ENCODE measurements at regions not wholly inside any gene's neighbourhood (a gene's known extent, or its start where the extent isn't known, plus 50 kb on each side); places are given as distances from the start of the nearest gene placed in this dataset.

DNA sequence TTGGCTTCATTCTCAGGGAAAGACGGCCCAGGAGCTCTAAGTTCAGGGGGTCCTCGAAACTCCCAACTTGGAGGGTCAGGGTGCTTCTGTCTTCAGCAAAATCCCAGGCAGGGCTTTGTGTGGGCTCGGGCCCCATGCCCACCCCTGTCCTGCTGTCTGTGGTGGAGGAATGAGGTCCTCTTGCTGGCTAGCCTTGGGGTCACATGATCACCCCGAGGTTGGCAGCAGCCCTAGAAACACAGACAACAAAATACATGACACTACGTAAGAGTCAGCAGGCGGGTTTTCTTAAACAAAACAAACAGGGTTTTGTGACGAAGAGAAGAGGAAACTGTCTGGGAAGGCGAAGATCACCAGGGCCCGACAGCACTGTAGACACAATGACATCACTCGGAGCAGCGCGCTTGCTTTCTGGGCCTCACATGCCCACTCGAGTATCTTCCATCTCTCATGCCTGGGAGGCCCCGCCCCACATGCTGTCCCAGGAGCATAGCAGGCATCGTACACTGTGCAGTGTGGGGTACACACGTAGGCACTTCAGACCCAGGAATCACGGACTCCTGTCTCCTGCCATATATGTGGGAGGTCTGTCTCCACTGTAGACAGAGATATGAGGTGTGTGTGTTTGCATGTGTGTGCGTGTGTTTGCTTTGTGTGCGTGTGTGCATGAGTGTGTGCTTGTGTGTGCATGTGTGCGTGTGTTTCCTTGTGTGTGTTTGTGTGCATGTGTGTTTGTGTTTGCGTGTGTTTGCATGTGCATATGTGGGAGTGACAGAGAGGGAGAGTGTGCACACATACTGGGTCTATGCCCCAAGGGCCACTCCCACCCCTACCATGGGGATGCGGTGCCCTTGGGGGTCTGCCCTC is 94.7 kb downstream of the SIK1 start:
- DNase-seq, result no peak

GRCh38 chr21:43331111-43331961 is 95.6 kb downstream of the SIK1 start:
- no peak for DNase-seq

- no peak for DNase-seq
Measured at GRCh38 chr21:43330306-43330881, 96.5 kb downstream of the SIK1 start.

DNA sequence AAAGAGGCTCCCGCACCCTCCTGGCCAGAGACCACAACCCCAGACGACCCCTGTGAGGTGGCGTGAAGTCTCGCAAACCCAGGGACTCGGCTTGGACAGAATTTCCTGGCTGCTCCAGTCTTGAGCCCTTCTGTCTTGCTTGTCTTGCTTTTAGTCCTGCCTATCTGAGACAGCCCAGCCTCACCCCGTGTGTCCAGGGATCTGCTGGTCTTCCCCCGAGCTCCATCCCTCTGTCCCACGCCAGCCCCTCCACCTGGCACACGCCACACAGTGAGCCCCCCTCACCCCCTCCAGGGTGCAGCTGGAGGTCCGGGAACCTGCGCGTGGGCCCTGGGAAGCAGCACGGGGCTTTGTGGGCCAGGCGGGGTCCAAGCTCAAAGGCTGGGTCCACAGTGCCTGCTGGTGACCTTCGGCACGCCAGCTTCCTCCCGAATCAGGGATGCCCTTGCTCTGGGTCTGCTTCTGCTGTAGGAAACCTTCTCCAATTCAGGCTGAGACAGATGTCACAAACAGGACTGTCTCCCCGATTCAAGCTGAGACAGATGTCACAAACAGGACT is 97.1 kb downstream of the SIK1 start:
- no peak for DNase-seq

DNA sequence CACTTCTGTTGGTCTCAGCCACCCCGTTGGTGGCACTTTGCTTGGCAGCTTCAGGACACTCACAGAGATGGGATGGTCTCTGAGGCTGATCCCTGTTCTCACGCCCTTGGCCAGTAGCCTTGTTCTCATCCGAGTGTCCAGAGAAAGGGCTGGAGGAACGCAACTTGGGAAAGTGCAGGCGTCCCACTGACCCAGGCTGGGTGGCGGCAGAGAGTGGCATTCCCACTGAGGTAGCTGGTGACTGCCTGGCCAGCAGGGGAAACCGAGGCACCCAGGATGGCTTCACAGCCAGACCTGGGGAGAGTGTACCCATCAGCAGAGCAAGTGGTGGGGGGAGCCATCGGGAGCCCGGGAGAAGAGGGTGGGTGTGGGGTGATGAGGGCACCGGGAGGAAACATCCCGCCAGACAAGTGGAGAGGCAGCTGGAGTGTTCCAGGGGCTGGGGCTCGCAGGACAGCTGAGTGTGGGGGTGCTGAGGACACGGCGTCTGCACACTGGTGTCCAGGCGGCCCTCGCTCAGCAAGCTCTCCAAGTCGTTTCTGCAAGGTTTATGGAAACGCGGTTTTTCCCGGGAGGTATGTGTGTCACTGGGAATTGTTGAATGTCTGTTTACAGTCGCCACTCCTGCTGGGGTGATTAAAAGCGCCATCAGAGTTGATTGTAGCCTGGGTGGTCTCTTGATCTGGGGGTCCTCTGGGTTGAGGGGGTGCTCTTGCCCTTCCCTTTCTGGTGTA is 97.8 kb downstream of the SIK1 start:
- no peak for DNase-seq

- no peak for DNase-seq
Measured at GRCh38 chr21:43328185-43328957, 98.6 kb downstream of the SIK1 start.

DNA sequence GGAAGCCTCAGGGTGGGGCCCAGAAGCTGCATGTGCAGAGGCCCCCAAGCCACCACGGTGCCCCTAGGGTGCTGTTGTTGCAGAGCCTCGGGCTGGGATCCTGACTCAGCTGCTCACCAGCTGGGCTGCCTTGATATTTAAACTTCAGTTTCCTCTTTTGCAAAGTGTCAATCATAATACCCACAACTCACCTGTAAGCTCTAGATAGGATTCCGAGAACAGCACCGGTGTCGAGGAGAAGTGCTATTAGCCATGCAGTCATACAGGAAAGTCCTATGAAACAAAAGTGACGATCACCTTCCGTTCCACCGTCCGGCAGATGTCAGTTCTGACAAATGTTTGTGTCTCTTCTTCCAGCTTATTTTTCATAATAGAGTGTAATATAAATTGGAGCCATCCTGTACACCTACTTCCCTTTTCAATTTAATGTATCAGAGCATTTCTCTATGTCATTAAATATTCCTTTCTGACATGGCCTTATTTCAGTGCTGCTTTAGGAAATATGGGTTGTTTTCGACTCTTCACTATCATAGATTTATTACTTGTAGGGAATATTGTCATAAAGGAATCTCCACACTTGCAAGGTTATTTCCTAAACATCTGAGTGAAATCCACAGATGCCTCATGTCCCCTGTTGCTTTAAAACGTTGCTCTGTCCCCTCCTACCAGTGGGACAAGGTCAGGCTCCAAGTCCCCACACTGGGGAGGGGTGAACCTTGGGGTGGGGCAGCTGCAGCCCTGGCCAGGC is 100.8 kb downstream of the SIK1 start:
- no peak for DNase-seq

DNA sequence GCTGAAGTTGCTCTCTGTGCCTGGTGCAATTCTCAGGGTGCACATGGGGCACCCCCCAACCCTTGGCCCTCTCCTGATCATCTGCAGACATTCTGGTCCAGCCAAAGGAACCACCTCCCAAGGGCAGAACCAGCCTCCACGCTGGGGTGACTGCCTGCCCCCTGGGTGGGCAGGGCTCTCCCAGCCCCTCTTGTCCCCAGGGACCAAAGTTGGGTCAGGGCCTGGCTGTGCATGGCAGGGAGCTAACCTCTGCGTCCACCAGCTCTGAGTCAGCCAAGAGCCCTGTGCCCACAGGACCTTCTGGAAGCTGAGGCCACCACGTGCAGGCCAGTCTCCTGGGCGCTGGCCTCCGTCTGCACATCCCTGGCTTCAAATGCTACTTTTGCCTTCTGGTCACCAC is 101.9 kb downstream of the SIK1 start:
- no peak for DNase-seq

GRCh38 chr21:43324596-43324995 is 102.3 kb downstream of the SIK1 start:
- no peak for DNase-seq

DNA sequence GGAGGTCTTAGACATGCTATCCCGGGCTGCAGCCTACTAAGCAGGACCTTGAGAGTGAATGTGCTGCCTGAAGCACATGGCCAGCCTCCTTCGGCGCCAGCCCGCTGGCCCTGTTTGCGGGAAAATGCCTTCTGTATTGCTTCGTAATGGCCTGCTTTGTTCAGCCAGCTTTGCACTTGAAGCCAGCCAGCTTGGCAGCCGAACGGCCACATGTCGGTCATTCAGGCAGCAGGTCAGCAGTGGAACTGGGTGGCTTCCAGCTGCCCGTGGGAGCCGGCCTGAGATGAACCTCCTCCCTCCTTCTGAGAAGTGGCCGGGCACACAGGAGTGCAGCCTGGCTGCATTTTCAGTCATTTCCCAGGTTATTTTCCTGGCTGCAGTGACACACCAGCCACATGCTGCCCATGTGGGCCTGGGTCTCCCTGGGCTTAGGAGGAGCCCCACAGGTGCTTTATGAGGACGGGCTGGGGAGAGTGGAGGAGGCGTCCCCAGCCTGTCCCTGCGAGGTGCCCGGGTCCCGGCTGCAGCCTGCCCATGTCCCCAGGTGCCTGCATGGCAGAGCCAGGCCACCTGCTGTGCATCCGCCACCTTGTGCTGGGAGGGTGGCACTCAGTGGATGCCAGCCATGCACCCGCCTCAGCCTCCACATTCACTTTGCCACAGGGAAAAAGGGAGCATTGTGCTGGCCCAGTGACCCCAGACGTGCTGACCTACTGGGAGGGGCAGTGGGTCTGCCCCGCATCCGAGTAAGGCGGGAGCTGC is 103.5 kb downstream of the SIK1 start:
- DNase-seq, result no peak

DNA sequence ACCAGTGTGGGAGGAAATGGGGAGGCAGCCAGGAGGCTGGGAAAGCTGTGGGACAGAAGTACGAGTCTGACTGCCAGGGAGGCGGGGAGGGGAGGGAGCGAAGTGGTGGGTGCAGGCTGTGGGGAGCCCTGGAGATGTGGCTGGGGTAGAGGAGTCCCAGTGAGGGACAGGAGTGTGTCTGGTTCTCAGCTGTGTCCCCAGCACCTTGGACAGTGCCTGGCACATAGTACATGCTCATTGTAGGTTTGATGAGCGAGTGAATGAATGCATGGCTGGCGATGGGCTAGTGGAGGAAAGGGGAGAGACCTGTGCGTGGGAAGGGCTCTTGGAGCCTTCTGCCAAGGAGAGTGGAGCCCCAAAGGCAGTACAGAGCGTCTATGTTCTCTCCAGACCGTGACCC is 104.1 kb downstream of the SIK1 start:
- DNase-seq, result no peak

- no peak for DNase-seq
Measured at GRCh38 chr21:43322311-43322710, 104.6 kb downstream of the SIK1 start.

DNA sequence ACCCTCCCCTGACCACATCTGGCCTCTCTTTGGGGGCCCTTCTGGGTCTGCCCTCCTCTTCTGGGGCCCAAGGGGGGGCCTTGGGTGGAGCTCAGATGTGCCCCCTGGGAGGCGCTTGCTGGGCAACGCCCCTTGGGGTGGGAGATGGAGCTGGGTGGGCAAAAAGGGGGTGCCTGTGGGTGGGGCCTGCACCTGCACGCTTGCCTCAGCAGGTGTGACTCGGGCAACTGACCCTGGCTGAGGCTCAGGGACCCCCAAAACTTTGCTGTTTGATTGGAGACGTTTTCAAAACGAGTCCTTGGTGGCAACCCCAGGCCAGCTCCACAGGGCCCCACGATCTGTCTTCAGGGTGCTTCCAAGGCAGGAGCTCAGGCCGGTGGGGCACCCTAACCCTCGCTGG is 105.3 kb downstream of the SIK1 start:
- no peak for DNase-seq

DNA sequence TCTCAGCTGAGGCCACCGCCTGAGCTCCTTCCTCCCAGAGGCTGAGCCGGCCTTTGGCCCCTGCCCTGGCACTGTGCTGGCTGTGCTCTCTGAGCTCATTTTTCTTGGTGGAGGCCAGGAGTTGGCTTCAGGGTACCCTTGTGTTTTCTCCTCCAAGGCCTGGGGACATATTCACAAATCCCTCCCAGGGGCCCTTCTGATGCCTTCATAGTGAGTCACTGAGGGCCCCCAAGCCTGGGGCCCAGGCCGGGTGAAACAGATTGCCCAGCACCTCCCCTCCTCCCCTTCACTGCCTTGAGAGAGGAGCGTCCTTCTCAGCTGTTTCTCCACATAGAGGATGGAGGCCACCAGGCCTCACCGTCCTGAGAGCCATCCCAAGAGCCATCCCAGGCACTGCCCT is 105.8 kb downstream of the SIK1 start:
- DNase-seq, result no peak

GRCh38 chr21:43320526-43320925 is 106.4 kb downstream of the SIK1 start:
- DNase-seq, result no peak

DNA sequence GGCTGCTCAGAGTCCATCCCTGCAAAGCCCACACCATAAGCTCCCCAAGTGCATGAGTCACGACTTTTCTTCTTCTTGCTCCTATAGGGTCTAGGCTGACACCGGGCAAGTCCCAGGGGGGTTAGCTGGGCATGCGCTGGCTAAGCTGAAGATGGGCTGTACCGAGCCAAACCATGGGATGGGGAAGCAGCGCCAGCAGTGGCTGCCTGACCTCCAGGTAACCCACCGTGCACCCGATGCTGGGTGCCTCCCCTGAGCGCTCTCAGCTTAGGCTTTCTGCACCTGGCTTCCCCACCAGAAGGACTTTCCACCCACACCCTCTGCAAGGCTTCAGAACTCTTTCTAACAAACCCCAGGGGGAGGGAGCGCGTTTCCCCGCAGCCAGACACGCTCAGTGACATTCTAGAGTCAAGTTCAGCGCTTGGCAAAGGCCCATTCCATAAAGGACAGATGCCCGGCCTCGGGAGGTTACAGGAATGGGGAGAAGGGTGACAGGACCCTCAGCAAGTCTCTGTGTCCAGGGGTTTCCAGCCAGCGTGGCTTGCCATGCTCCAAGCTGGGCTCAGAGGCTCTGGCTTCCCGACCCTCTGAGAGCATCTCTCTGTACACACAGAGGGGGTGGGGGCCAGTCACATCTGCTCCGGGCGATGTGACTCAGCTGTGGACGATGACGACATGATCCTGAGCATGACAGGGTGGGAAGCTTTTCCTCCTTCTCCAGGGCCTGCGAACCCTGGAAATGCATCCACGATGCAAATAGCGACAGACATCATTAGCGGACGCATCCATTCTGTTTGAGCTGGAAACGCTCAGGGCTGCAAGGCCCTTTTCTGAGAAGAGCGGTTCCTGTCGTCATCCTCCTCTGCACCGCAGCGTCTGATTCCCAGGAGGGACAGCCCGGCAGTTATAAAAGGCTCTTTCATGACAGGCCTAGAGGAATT is 107.8 kb downstream of the SIK1 start:
- DNase-seq, result no peak

GRCh38 chr21:43318368-43318767 is 108.6 kb downstream of the SIK1 start:
- no peak for DNase-seq

DNA sequence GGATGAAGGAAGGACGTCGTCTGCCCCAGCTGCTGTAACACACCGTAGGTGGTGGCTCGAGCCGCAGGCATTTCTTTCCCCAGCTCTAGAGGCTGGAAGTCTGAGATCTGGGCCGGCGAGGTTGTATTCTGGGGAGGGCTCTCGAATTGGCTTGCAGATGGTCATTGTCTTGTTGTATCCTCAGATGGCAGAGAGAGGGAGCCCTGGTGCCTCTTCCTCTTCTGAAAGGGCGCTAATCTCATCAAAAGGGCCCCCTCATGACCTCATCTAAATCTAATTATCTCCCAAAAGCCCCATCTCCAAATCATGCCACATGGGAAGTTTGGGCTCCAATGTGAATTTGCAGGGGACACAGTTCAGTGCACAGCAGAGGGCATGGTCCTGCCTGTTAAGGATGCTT is 109.0 kb downstream of the SIK1 start:
- no peak for DNase-seq

DNA sequence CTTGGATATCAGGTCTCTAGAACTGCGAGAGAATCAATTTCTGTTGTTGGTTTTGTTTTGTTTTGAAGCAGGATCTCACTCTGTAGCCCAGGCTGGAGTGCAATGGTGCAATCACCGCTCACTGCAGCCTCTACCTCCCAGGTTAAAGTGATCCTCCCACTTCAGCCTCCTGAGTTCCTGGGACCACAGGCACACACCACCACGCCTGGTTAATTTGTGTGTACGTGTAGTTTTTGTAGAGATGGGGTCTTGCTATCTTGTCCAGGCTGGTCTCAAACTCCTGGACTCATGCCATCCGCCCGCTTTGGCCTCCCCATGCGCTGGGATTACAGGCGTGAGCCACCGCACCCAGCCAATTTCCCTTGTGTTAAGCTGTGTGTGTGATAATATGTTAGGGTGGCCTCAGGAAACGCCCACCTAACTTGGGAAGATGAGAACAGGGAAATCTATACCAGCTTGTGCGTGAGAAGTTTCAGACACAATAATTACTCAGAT is 109.6 kb downstream of the SIK1 start:
- no peak for DNase-seq

Data from stimulated activated CD4-positive, alpha-beta T cell treated with anti-CD3 and anti-CD28 coated beads, Interleukin-4, amount 100 ng/mL, for 4 hours (primary cell).